Small intestine (tissue), 7 donors: ENCODE measurements at regions not wholly inside any gene's neighbourhood (a gene's known extent, or its start where the extent isn't known, plus 50 kb on each side); places are given as distances from the start of the nearest gene placed in this dataset.
"Not testable (repeated sequence)": the region's sequence is repeated elsewhere in the genome, so short reads cannot be mapped to it uniquely, and the experiment has no call there.

Experiments
- DNase-seq, 2 donors: peaks; one replicate each; pipeline versions ENCODE4 v3.0.0 to v3.0.0-alpha.2; 2013
- FAIRE-seq: peaks from 2 replicates; lab custom pipeline; 2012; peaks lifted over from hg19 to GRCh38; lab: Jason Lieb, UNC
- H3K27ac ChIP-seq, 3 donors: one replicate each; pipeline ENCODE4 v1.5.1; 2013; ENCODE audit warnings: low read length in 2 of 3, mild to moderate bottlenecking in 2 of 3, control low read depth in 1 of 3, inconsistent platforms in 1 of 3, low read depth in 1 of 3, moderate library complexity in 1 of 3
- H3K27me3 ChIP-seq, 3 donors: one replicate each; pipeline ENCODE4 v1.6.1; 2013; ENCODE audit warnings: low read length in 3 of 3, inconsistent platforms in 1 of 3; ENCODE audit not compliant: control insufficient read depth in 3 of 3, insufficient read depth in 3 of 3
- H3K36me3 ChIP-seq, 3 donors: one replicate each; pipeline ENCODE4 v1.6.1; 2013; ENCODE audit warnings: low read length in 3 of 3, inconsistent platforms in 1 of 3, low read depth in 1 of 3, mild to moderate bottlenecking in 1 of 3, moderate library complexity in 1 of 3; ENCODE audit not compliant: control insufficient read depth in 3 of 3, insufficient read depth in 2 of 3
- H3K4me1 ChIP-seq, 3 donors: one replicate each; pipeline ENCODE4 v1.6.1; 2013; ENCODE audit warnings: low read length in 2 of 3, inconsistent platforms in 1 of 3, low read depth in 1 of 3, mild to moderate bottlenecking in 1 of 3, moderate library complexity in 1 of 3; ENCODE audit not compliant: control insufficient read depth in 3 of 3, insufficient read depth in 2 of 3
- H3K4me3 ChIP-seq, 3 donors: one replicate each; pipeline ENCODE4 v1.5.1; 2013; ENCODE audit warnings: low read length in 3 of 3, control low read depth in 1 of 3, inconsistent platforms in 1 of 3, low read depth in 1 of 3, mild to moderate bottlenecking in 1 of 3, moderate library complexity in 1 of 3
- H3K9me3 ChIP-seq, 2 donors: one replicate each; pipeline ENCODE4 v1.6.1; 2013; ENCODE audit warnings: low read depth in 1 of 2, low read length in 1 of 2; ENCODE audit not compliant: control insufficient read depth in 2 of 2, insufficient read depth in 1 of 2
- WGBS, 3 donors: extraction: QIAGEN DNeasy Blood & Tissue Kit; methylation state at CpG; one replicate each; pipeline ENCODE4 v1.1.7; 2013; 5-methylcytosine and 5-hydroxymethylcytosine counted together
- donor health status: healthy with polysubstance abuse.
- donor health status: control.
- donor health status: control.
- donor health status: Bipolar disorder and iron deficiency.
- donor health status: healthy.

DNA sequence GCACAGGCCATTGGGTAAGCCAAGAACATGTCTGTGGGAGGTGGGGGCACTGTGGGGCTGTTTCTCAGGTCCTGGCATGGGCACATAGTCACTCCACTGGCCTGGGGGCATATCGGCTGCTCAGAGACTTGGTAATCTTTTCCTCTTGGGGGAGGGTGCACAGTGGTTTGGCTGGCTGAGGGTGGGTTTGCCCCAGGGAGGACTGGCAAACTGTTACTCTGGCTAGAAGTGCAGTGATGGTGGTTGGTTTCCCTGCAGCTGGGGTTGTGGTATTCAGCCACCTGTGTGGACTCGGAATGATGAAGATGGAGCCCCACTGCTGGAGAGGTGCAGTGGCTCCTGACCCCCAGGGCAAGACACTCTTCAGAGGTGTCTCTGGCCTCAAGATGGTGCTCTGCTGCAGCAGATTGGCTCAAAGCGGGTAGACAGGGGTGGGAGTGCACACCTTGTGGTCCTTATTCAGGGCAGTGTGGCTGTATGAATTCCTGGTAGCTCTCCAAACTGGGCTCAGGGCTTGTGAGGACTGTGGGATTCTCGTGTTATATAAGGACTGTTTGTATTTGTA lies 74.1 kb upstream of the DDHD1 start:
- no peak for DNase-seq
- Histone ChIP-seq H3K27me3 (no peaks in the 10 kb centered on the region), H3K4me1 (no peaks in the 10 kb centered on the region), H3K36me3 (no peaks in the 10 kb centered on the region), H3K27ac (no peak overlapping the region), H3K9me3 (peaks cover 0 to 9% of the 10 kb centered on the region in 2 donors), H3K4me3 (no peak overlapping the region)
- FAIRE-seq, result no peak
- WGBS, 3 donors, result 88 to 94% (median 91%) methylated on average over 4 of the region's 4 CpGs

DNA sequence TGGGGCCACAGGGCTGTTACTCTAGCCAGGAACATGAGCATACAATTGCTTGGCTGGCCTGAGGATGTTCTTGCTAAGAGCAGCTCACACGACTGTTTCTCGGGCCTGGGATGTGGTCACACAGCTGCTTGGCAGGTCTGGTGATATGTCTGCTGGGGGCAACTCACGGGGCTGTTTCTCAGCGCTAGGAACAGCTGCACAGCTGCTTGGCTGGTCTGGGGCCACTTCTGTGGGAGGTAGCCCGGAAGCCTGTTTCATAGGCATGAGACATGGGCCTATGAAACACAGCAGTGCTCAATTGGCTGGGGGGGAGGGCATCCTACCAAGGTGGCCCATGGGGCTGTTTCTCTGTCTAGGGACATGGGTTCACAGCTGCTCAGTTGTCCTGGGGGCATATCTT lies 73.4 kb upstream of the DDHD1 start:
- peaks cover 0 to 9% of the 10 kb centered on the region in 2 donors for H3K9me3 ChIP-seq
- no peaks in the 10 kb centered on the region for H3K36me3 ChIP-seq
- H3K4me3 ChIP-seq, result no peak overlapping the region
- DNase-seq, result no peak
- WGBS, 3 donors, result 73 to 90% (median 85%) methylated on average over 5 of the region's 5 CpGs
- no peak overlapping the region for H3K27ac ChIP-seq
- H3K4me1 ChIP-seq, result no peaks in the 10 kb centered on the region
- FAIRE-seq, result no peak
- H3K27me3 ChIP-seq, result no peaks in the 10 kb centered on the region

DNA sequence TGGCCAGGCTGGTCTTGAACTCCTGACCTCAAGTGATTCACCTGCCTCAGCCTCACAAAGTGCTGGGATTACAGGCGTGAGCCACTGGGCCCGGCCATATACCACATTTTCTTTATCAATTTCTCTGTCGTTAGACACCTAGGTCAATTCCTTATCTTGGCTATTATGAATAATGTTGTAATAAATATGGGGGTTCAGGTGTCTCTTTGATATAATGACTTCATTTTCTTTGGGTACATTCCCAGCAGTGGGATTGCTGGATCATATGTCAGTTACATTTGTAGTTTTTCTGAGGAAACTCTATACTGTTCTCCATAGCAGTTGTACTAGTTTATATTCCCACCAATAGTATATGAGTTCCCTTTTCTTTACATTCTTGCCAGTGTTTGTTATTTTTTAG lies 67.8 kb upstream of the DDHD1 start:
- no peaks in the 10 kb centered on the region for H3K4me1 ChIP-seq
- no peak overlapping the region for H3K4me3 ChIP-seq
- H3K27me3 ChIP-seq, result no peaks in the 10 kb centered on the region
- DNase-seq, result no peak
- WGBS, 3 donors, result 19 to 62% (median 43%) methylated on average over 3 of the region's 3 CpGs
- H3K36me3 ChIP-seq, result no peaks in the 10 kb centered on the region
- no peak for FAIRE-seq
- H3K9me3 ChIP-seq, result no peaks in the 10 kb centered on the region
- H3K27ac ChIP-seq, result no peak overlapping the region

DNA sequence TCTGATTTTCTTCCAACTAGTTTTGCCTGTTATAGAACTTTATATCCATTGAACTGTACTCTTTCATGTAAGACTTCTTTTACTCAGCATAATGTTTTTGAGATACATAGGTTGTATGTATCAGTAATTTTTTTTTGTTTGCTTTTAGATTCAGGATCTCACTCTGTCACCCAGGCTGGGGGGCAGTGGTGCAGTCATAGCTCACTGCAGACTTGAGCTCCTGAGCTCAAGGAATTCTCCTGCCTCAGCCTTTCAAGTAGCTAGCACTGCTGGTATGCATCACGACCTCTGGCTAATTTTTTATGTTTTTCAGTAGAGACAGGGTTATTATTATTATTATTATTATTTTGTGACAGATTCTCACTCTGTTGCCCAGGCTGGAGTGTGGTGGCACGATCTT lies 65.0 kb upstream of the DDHD1 start:
- H3K4me1 ChIP-seq, result no peaks in the 10 kb centered on the region
- 72 to 84% (median 76%) methylated on average over 2 of the region's 2 CpGs for WGBS, 3 donors
- no peaks in the 10 kb centered on the region for H3K9me3 ChIP-seq
- peak overlapping the region; percentile 49 to 51 (median 50) for H3K4me3 ChIP-seq
- no peaks in the 10 kb centered on the region for H3K36me3 ChIP-seq
- DNase-seq, result no peak
- no peak for FAIRE-seq
- no peak overlapping the region for H3K27ac ChIP-seq
- no peaks in the 10 kb centered on the region for H3K27me3 ChIP-seq

DNA sequence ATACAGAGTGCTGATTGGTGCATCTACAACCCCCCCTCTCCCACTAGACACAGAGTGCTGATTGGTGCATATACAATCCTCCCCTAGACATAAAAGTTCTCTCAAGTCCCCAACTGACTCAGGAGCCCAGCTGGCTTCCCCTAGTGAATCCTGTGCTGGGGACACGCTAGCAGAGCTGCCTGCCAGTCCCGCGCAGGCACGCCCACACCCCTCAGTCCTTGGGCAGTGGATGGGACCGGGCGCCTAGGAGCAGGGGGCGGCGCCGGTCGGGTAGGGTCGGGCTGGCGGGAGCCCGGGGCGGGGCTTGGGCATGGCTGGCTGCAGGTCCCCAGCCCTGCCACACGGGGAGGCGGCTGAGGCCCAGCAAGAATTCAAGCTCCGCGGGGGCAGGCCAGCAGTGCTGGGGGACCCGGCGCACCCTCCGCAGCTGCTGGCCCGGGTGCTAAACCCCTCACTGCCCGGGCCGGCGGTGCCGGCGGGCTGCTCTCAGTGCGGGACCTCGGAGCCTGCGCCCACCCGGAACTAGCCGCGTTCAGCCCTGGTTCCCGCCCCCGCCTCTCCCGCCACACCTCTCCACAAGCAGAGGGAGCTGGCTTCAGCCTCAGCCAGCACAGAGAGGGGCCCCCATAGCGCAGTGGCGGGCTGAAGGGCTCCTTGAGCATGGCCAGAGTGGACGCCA lies 64.3 kb upstream of the DDHD1 start:
- Histone ChIP-seq H3K9me3 (no peaks in the 10 kb centered on the region), H3K27ac (no peak overlapping the region), H3K4me1 (no peaks in the 10 kb centered on the region), H3K27me3 (no peaks in the 10 kb centered on the region), H3K36me3 (no peaks in the 10 kb centered on the region), H3K4me3 (peak overlapping the region; percentile 49 to 51 (median 50))
- WGBS, 3 donors, result 0 to 1% (median 0%) methylated on average over 35 to 39 of the region's 39 CpGs
- peak; percentile 55 to 91 for DNase-seq
- no peak for FAIRE-seq

DNA sequence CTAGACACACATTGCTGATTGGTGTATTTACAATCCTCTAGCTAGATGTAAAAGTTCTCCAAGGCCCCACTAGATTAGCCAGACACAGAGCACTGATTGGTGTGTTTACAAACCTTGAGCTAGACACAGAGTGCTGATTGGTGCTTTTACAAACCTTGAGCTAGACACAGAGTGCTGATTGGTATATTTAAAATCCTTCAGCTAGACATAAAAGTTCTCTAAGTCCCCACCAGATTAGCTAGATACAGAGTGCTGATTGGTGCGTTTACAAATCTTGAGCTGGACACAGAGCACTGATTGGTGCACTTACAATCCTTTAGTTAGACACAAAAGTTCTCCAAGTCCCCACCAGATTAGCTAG lies 63.8 kb upstream of the DDHD1 start:
- H3K27me3 ChIP-seq, H3K9me3 ChIP-seq, H3K27ac ChIP-seq, FAIRE-seq, H3K4me1 ChIP-seq, DNase-seq, H3K36me3 ChIP-seq: not testable (repeated sequence)
- WGBS, 3 donors, result 93 to 96% (median 96%) methylated on average over 1 of the region's 1 CpG
- H3K4me3 ChIP-seq, result peak overlapping the region in 1 of 3 donors; percentile 49

DNA sequence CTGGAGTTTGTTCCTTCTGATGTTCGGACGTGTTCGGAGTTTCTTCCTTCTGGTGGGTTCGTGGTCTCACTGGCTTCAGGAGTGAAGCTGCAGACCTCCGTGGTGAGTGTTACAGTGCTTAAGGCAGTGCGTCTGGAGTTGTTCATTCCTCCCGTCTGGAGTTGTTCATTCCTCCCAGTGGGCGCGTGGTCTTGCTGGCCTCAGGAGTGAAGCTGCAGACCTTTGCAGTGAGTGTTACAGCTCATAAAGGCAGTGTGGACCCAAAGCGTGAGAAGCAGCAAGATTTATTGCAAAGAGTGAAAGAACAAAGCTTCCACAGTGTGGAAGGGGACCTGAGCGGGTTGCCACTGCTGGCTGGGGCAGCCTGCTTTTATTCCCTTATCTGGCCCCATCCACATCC lies 63.4 kb upstream of the DDHD1 start:
- H3K27me3 ChIP-seq, DNase-seq: not testable (repeated sequence)

DNA sequence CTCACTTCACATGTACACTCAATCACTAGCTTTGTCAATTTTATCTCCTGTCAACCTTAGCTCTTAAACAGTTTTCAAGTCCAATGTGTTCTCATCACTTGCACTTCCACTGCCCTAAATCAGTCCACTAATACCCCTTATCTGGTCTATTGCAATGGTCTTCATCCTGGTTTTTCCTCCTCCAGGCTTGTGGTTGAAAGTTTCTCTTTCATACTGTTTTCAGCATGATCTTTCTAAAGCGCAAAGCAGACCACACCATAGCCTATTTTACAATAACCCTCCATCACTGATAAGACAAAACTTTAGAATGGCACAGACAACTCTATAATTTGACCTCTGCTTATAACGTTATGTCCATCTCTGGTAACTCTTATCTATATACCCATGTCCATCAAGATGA lies 62.0 kb upstream of the DDHD1 start:
- H3K36me3 ChIP-seq, result no peaks in the 10 kb centered on the region
- no peaks in the 10 kb centered on the region for H3K27me3 ChIP-seq
- no peaks in the 10 kb centered on the region for H3K9me3 ChIP-seq
- no peak for DNase-seq
- WGBS, 3 donors, result 73 to 80% (median 77%) methylated on average over 2 of the region's 2 CpGs
- H3K4me1 ChIP-seq, result no peaks in the 10 kb centered on the region
- H3K4me3 ChIP-seq, result no peak overlapping the region
- H3K27ac ChIP-seq, result no peak overlapping the region
- no peak for FAIRE-seq

More for the DNA sequence above, 63.4 kb upstream of the DDHD1 start:
- 93 to 96% (median 95%) methylated on average over 9 to 11 of the region's 11 CpGs for WGBS, 3 donors
- not testable (repeated sequence) for FAIRE-seq, H3K9me3 ChIP-seq, H3K4me1 ChIP-seq, H3K36me3 ChIP-seq, H3K4me3 ChIP-seq, H3K27ac ChIP-seq

DNA sequence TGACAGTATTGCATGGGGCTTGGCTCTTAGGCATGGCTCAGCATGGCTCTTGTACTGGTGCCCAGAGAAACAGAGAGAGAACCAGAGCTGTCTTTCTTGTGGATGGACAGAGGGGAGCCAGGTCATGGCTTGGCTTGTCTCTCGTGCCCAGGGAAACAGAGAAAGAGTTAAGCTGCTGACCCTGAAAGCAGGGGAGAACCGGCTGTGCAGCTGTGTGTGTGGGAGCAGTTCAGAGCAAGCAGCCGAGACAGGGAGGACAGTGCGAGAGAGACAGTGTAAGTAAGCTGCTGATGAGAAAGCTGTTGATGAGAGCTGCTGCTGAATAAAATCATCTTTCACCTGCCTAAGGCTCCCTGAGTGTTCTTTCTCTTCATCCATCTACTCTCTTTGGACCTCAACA lies 61.3 kb upstream of the DDHD1 start:
- H3K36me3 ChIP-seq, result no peaks in the 10 kb centered on the region
- H3K4me3 ChIP-seq, result no peak overlapping the region
- H3K27me3 ChIP-seq, result no peaks in the 10 kb centered on the region
- H3K27ac ChIP-seq, result no peak overlapping the region
- WGBS, 3 donors, result 71 to 86% (median 78%) methylated on average over 4 of the region's 4 CpGs
- no peaks in the 10 kb centered on the region for H3K4me1 ChIP-seq
- no peak for DNase-seq
- no peak for FAIRE-seq
- no peaks in the 10 kb centered on the region for H3K9me3 ChIP-seq
